GM18870 (cell line): ENCODE measurements at regions not wholly inside any gene's neighbourhood (a gene's known extent, or its start where the extent isn't known, plus 50 kb on each side); places are given as distances from the start of the nearest gene placed in this dataset.
A peak's percentile ranks its signal among the peaks of the same experiment; 100 is the strongest.

Source experiments
- ATAC-seq: cut with Tn5 transposase; IDR thresholded peaks from one replicate; pipeline ENCODE4 v1.9.1; 2021; ENCODE audit warnings: moderate library complexity; ENCODE audit not compliant: unreplicated experiment

DNA sequence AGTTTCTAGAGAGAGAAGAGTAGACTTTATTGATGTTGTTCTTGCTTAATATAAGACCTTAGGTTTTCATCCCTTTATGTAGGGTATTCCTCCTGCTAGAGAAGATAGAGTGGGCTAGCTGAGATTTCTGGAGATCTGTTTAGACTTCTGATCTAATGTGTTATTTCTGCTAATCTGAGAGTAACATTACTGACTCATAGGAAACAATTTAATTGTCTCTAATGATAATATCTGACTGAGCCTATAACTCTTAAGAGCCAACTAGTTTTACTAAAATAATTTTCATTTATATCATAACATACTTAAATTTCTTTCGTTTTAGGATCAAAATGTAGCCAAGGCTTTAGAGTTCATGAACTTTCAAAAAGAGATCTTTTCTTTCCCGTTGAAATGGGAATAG, 618.7 kb upstream of the ZEB2 start:
- ATAC-seq: no peak

- no peak for ATAC-seq
These were observed 618.0 kb upstream of the ZEB2 start for GRCh38 chr2:145137901-145138300.

DNA sequence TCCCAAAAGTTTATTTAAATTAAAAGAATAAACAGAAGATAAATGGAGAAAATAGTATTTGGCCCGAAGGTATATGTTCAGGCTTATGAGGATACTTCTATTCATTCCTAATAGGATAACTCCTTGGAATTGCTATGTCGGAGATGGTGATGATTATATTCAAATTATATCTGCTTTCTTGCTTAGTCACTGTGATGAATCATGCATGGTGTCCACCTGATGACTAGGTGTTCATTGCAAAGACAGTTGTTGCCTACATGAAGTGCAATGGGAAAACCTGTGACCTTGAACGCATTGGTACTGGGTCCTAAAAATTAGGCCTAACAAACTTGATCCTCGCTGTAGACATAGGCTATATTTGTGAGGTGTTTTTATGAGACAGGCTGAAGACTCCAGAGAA, 617.3 kb upstream of the ZEB2 start:
- no peak for ATAC-seq

DNA sequence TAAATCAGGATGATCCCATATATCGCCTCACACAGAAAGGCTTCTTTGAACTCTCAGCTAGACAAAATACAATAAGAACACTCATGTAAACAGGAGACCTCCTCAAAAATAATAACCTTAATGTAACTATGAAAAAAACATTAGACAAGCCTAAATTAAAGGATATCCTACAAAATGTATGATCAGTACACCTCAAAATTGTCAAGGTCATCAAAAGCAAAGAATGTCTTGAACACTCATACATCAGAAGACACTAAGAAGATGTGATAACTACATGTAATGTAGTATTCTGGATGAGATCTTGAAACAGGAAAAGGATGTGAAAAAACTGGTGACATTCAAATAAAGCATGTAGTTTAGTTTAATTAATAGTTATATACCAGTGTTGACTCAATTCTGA, 616.8 kb upstream of the ZEB2 start:
- ATAC-seq: no peak

- ATAC-seq: no peak
These were observed 606.2 kb upstream of the ZEB2 start for GRCh38 chr2:145126146-145126545.

- ATAC-seq: no peak
These were observed 604.2 kb upstream of the ZEB2 start for GRCh38 chr2:145124085-145124484.

GRCh38 chr2:145123606-145124005, 603.7 kb upstream of the ZEB2 start:
- ATAC-seq: no peak

DNA sequence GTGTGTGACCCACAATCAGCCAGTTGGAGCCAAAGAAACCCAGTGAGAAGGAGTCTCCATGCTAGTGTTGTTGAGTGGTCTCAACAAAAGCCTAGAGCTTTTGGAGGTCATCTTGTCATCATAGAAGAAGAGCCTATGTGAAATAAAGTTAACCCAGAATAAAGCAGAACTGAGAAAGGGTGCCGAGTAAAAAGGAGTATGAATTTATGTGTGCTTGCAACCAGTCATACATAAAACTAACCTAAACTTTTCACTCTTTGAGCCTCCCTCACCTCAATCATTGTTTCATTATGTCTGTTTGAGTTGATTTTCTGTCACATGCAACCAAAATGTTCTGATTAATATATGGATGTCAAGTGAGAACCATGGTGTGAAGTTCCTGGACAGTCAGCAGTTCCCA, 599.3 kb upstream of the ZEB2 start:
- ATAC-seq: peak; percentile 74

- no peak for ATAC-seq
These were observed 597.2 kb upstream of the ZEB2 start for GRCh38 chr2:145116834-145117725.

GRCh38 chr2:145116056-145116455, 596.1 kb upstream of the ZEB2 start:
- ATAC-seq: no peak

DNA sequence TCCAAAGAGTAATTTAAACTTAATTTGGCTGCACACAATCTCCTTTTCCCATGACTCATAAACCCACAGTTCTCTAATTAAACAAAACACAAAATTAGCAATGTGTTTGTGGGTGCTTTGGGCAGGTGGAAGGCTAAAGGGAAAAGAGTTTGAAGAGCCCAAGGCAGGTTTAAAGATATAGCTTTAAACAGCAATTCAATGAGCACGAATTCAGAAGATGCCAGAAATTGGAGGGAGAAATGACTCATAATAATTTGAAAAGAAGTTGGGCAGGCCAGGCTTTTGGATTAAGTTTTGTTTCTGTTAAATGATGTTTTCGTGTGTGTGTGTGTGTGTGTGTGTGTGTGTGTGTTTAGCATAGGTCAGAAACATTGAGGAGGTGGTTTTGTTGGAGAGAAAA, 594.8 kb upstream of the ZEB2 start:
- ATAC-seq: no peak

- no peak for ATAC-seq
These were observed 592.5 kb upstream of the ZEB2 start for GRCh38 chr2:145112467-145112866.

GRCh38 chr2:145110668-145111356, 590.9 kb upstream of the ZEB2 start:
- no peak for ATAC-seq

DNA sequence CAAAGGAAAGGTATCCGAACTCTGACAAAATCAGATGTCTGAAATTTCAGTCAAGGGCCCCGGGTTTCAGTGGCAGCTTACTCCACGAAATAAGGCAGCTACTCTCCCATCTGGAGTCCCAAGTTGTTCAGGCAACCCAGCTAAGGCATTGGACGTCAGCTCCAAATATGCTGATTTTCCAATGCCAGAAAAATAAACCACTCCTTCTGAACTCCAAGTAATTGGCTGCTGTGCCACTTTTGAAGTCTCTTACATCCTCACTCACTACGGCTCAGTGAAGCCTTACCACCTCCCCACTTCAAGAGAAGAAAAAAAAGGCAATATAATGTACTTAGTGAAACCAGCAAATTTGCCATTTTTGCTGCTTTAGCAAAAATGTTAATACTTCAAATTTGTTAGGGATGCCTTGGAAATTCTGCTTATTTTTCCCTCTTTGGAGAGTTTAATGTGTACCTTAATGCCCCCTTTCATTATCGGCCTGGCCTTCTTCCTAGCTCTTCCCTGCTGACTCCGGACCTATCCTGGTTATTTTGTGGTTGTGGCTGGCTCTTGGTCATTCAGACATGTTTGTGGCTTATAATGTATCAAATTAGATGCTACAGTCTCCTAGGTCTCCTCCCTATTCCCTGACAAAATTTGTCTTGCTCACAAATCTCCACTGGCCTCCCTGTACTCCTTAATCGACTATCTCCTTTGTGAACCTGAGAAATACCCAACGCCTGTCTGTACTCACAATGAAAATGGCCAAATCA, 589.2 kb upstream of the ZEB2 start:
- ATAC-seq: no peak

DNA sequence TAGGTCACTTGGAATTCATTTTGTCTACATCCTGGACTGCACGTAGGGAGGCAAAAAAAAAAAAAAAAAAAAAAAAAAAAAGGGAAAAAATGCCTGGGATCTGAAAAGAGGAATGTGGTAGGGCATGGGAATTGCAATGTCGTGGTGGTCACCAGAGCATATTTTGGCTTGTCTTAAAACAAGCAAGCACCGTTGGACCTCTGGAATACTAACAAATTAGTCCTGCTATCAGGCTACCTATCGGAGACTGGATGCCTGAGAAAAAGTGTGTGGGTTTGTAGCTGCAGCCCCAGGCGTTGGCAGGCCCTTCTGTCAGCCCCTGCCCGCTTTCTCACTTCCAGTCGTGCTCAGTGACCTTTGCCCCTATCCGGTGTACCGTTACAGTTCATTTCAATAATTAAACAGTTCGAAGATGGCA, 588.5 kb upstream of the ZEB2 start:
- no peak for ATAC-seq

- no peak for ATAC-seq
These were observed 586.4 kb upstream of the ZEB2 start for GRCh38 chr2:145106293-145106692.

DNA sequence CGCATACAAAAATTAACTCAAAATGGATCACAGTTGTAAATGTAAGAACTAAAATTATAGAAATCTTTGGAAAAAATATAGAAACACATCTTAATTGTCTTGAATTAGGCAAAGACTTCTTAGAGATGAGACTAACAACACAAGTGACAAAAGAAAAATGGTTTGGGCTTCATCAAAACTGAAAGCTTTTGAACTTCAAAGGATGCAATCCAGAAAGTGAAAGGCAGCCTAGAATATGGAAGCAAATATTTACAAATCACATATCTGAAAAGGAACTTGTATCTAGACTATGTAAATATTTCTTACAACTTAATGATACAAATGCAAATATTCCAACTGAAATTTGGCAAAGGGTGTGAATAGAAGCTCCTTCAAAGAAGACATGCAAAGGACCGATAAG, 582.8 kb upstream of the ZEB2 start:
- ATAC-seq: no peak

- ATAC-seq: no peak
These were observed 580.4 kb upstream of the ZEB2 start for GRCh38 chr2:145100301-145100700.

DNA sequence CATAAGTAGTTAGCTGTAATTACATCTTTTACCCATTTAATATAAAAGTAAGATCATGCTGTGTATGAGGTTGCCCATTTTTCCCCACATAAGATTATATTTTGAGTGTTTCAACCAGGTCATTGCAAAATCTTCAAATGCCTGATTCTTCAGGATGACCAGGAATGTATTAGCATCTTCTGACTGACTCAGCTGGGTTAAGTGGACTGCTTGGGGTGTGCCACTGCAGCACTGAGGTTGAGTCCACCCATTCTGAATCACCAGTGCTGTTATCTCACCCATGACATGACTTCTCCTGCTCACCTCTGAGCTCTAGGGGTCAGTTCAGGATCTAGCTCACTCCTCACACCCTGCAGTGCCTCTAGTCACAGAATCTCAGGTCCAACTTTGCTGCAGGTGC, 576.7 kb upstream of the ZEB2 start:
- no peak for ATAC-seq

DNA sequence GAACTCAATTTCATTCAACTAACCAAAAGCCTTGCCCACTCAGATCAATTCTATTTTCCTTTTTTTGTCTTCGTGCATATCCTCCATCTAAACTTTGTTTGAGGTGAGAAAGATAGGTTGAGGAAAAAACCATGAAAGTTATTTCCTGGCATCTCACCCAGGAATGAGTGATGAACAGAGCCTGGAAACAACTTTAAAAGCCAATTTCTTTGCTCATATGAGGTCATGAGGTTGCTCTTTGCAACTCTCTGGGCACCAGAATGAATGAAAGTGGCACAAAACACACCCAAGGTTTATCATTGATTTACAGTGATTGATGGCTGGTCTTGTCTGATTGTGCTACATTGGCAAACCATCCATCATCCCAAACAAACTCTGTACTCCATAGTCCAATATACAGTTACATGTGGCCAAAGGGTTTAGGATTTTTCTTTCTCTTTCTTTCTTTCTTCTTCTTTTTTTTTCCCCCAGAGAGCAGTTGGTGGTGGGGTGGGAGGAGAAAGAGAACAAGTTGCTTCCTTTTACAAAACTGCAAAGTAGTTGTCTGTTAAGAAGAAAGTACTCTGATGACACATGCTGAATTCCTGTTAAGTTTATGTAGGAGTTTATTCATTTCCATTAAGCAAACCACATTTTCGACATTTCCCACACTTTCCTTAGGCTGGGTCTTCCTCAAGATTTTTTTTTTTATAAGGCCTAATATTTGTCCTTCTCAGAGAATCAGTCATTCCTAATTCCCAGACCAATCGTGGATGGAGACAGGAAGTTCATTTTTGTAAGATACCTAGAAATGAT, 575.9 kb upstream of the ZEB2 start:
- no peak for ATAC-seq

DNA sequence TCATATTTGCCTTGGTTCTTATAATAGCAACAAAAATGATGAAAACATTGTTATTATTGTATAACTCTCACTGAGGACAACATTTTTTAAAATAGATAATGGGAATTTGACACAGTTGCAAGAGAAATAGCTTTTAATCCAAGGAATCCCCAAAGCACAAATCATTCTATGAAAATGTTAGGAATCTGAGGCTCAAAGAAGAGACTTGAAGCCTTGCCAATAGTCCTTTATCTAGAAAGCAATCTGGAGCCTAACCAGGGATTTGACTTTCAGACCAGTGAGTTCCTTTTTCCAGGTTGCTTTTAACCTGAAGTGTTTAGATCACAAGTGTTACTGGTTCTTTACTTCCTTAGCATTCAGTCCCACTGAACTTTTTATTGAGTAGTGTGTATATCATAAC, 574.5 kb upstream of the ZEB2 start:
- ATAC-seq: no peak
